OCI-M1 (cell line): ENCODE measurements at regions not wholly inside any gene's neighbourhood (a gene's known extent, or its start where the extent isn't known, plus 50 kb on each side); places are given as distances from the start of the nearest gene placed in this dataset.
A peak's percentile ranks its signal among the peaks of the same experiment; 100 is the strongest.

ENCODE experiments used
- DNase-seq: peaks from one replicate; lab custom pipeline; 2025; lab: John Stamatoyannopoulos, UW

DNA sequence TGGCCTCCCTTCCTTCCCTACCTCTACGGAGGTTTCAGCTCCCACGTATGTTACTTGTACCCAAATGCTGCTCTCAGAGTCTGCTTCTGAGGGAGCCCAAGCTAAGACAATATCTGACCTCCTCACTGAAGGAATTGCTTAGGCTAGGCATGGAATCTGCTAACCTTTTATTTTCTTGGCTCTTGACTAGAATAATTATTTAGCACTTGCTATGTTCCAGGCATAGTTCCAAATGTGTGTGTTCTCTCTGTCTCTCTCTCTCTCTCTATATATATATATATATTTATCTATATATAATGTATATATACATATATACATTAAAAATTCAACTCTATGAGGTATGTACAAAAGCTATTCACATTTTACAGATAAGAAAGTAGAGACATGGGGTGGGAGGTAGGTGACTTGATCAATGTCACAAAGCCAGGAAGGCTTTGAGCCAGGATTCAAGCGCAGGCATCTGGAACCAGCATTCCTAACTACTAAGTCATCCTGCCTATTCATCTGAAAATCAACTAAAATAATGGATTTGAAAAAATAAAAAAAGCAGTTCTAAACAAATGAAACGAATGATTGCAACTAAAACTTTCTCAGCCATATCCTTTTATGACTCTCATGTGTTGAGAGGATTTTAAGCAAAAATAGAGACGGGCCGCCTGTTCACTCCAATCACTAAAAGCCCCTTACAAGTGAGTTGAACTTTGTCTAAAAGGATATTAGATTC lies 189.7 kb upstream of the JAG1 start:
- DNase-seq, result no peak

DNA sequence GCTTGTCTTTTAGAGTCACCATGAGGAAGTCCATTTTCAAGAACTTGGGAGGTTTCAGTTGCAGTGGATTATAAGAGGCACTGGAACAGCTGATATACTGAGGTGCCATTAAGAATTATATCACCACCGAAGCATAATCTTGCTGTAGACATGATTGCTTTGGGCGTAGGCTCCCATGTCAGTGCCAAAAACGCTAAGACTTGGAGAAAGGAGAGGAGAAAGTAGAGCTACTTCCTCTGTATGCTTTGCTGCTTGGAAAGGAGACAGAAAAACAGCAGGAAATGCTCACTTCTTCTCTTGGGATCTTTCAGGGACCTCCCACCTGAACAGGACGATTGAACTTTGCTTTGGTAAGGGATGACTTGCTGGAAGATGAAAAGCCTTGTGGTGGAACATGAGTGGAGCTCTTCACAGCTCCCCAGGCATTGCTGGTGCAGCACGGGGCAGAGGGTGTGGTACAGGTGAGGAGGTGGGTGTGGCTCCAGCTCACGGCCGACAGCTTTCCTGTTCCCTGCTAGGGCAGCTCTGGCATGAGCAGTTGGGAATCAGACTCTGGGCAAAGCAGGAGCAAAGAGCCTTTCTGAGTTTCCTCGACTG lies 190.4 kb upstream of the JAG1 start:
- peak; percentile 24 for DNase-seq

GRCh38 chr20:10868299-10868698 lies 194.5 kb upstream of the JAG1 start:
- DNase-seq, result no peak

DNA sequence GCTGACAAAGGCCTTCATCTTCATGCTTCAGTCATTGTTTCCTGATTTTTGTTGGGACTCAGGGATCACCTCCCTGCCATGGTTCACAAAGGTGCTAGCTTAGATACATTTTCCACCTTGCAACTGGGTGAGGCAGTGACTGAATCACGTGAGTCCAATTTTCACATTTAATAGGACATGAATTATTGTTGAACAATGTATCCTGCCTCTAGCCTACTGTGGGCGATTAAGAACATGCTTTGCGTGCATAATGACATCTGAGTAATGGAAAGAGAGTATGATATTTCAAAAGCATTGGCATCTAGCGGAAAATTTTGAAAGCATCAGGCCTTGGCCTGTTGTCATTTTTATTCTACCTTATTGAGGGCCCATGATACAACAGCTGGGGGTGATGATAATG lies 199.2 kb upstream of the JAG1 start:
- DNase-seq, result no peak

- no peak for DNase-seq
Measured at GRCh38 chr20:10875653-10876052, 201.9 kb upstream of the JAG1 start.

DNA sequence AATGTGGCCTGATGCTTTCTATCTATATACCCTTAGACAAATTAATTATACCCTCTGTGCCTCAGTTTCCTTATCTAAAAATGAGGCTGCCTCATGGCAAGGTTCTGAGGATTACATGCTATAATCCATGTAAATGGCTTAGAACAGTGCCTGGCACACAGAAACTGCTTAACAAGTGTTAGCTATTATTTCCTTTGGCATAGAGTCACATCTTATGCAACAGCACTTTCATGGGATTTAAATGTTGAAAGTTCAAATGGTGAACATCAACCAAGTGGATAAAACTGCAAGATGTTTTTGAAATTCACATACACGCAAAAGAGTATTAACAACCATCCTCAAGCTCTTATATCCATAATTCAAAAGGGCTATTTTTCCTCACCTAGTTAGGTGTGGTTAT lies 202.8 kb upstream of the JAG1 start:
- DNase-seq, result no peak

DNA sequence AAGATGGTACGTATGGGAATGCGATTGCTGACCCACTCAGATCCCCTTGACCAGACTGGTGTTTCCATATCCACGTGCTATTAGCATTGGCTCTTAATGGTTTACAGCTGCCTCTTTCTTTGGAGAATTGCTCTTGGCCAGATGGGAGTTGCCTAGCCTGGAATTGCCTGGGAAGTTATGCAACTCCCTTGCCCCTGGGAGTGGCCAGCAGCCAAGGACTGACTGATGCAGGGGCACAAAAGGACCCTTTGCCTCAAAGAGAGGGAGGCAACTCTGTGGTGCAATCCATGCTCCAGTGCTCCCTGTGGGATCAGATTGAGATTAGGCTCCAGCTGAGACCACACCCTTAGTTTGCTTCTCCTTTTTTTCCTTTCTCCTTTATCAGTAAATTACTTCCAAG lies 203.5 kb upstream of the JAG1 start:
- DNase-seq, result no peak

DNA sequence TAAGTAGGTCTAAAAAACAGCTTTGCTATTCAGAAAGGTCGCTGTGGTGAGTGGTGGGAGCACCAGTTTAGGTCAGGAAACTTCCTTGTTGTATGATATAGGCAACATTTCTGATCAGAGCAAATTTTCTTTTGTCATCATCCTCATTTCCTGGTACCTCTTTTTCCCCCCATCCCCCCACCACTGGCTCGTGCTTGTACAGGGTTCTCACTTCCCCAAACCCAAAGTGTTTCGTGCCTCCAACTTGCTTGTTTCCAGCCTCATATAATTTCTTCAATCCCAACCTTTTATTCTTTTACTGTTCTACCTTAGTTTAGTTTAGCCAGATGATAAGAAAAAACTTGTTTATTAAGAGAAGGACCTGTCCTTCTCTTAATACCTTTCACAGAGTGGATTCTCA lies 209.4 kb upstream of the JAG1 start:
- DNase-seq, result peak; percentile 21

DNA sequence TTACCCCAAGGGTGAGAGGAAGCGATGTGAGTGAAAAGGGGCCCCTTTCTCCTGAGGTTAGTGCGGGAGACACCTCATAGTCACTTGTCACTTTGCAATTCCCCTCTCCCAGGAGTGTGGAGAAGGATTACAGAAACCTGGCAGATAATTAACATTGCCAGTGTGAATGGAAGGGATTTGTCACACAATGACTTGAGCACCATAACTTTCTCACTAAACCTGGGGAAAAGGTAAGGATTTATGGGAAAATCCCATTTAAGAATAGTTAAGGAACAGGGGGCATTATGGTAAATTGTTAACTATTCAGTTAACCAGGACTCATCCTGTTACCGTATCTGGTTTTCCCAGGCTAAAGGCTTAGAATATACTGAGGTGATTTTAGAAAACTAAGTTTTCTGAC lies 219.5 kb upstream of the JAG1 start:
- no peak for DNase-seq

DNA sequence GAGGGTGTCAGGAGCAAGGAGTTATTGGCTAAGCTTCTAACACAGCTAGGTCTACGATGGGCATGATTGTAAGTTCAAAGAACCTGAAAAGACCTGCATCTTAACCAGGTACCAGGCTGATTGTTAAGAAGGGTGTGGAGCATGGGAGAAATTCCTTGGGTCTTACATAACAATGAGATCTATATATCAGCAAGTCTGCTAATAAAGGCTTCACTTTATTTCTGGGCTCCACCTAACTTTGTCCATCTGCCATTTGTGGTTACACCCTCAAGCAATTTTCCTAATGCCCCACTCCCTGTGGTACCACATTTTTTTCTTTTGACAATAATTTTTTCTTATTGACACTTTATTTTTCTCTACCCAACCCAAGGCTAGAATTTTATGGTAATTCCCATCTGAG lies 223.5 kb upstream of the JAG1 start:
- DNase-seq, result no peak

DNA sequence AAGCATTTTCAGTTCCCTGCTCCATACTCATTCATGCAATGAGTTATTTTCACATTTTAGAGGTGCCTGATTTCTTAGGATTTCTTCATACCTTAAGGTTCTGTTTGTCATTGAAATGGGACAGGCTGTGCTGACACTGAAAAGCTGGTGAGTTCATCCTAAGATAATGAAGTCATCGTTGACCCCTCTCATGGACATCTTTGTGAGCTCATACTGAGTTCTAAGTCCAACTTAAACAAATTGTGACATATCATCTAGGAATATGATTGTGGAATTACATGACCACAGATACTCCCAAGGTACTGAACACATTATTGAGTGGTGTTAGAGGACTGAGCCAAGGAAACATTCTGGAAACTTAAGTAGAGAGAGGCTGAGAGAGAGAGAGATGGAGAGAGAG lies 224.8 kb upstream of the JAG1 start:
- DNase-seq, result no peak

DNA sequence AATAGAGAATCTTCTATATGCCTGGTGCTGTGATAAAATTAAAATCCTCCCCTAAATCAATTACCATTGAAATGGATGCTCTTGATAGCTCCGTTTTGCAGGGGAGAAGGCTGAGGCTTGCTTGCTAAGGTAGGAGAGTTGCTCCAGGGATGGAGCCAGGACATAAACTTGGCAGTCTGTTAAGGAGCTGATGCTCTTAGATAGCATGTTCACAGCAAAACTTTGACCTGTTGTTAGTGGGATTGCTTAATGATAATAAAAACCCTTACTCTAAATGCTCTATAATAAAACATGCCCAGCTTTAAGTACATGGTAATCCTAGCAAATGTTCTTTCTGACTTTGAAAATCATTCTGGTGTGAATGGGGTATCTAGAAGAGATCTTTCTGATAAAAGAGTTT lies 228.4 kb upstream of the JAG1 start:
- no peak for DNase-seq

DNA sequence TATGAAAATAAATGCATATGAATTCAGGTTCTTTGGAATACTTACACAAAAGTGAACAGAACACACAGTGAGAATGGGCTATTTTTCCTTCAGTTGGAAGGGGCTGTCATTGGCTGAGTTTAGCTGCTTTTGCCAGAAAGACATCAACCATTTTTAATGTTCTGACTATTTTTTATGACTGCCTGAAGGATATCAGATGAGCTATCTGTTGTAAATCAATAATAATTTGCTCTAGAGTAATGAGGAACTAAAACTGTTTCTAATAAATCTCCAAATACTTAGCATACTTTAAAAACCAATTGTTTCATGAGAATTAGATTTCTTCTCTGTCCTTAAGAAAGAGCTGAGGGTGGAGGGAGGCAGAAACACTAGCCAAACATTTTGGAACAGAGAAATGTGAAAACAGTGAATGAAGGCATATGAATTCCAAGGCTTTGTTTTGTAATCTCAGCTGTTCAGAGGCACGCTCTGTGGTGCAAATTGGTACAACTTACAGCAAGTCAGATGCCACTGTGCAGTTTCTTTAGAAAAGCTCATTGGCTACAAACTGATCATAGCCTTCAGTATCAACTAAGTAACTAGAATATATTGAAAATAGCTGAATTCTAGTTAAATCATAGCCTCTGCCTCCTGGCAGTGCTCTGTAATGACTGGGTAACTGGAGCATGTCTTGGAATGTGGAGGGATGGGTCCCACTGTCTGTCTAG lies 228.9 kb upstream of the JAG1 start:
- DNase-seq, result no peak

DNA sequence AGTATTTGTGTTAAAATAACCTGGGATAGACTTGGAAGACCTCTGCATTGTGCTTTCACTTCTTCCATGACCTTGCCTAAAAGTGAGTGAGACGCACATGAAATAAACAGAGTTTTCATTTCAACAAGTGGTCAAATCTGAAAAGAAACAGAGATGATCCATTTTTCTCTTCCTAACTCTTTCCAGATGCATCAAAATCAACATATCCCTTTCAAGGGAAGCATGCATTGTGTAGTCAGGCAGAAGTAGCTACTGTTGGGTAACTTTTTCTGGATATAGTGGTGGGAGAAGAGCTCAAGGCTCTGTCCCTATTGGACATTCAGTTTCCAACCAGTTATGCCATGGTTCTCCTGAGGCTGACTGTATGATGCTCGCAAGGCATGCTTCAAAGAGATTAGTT lies 233.0 kb upstream of the JAG1 start:
- DNase-seq, result no peak

- no peak for DNase-seq
Measured at GRCh38 chr20:10909803-10910202, 236.0 kb upstream of the JAG1 start.

GRCh38 chr20:10910535-10911178 lies 236.9 kb upstream of the JAG1 start:
- no peak for DNase-seq

- DNase-seq, result no peak
Measured at GRCh38 chr20:10911298-10911697, 237.5 kb upstream of the JAG1 start.

DNA sequence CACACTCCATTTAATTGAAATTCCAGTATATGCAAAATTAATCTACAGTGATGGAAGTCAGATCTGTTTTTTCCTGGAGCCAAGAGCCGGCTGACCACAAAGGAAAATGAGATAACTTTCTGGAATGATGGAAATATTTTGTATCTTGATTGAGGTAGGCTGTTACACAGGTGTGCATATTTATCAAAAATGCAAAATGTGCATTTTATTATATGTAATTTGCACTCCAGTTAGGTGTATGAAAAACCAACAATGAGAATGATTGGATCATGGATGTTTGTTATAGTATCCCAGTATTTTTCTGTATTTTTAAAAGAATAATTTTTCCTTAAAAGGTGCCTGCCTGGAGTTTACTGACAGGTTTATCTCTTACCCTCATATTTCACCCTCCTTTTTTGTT lies 242.0 kb upstream of the JAG1 start:
- no peak for DNase-seq

- no peak for DNase-seq
Measured at GRCh38 chr20:10916312-10916711, 242.5 kb upstream of the JAG1 start.

DNA sequence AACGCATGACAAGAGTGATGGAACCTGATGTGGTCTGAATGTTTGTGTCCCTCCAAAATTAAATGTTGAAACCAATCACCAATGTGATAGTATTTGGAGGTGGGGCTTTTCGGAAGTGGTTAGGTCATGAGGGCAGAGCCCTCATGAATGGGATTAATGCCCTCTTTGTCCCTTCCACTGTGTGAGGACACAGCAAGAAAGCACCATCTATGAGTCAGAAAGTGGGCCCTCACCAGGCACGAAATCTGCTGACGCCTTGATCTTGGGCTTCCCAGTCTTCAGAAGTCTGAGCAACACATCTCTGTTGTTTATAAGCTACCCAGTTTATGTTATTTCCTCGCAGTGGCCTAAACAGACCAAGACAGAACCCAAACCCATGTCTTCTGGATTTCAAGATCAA lies 244.0 kb upstream of the JAG1 start:
- no peak for DNase-seq

- DNase-seq, result no peak
Measured at GRCh38 chr20:10919396-10920140, 245.8 kb upstream of the JAG1 start.

DNA sequence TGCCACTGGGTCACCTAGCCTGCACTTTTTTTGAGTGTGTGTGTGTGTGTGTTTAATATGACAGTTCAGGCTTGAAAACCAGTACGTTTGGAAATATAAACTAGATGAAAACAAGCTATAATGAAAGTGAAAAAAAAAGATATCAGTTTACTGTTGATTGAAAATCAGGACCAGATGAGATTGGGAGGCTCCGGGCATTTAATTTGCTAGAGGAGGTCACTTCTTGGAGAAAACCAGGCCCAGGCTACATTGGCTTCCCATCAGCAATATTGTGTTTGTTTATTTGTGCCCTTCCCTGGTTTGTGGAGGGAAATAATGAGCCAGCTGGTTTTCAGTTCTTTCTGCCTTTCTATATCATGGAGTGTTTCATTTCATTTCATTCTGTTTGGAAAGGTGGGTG lies 246.6 kb upstream of the JAG1 start:
- DNase-seq, result no peak
